ENCODE measurements at regions not wholly inside any gene's neighbourhood (a gene's known extent, or its start where the extent isn't known, plus 50 kb on each side); places are given as distances from the start of the nearest gene placed in this dataset.
"Not testable (repeated sequence)": the region's sequence is repeated elsewhere in the genome, so short reads cannot be mapped to it uniquely, and the experiment has no call there.

- H3K36me3 Mint-ChIP-seq (ENCODE audit: low read depth); intact Hi-C loops (cut with micrococcal nuclease); H3K4me3 Mint-ChIP-seq (ENCODE audit: low read depth); H3K4me1 Mint-ChIP-seq (ENCODE audit: low read depth); H3K9me3 Mint-ChIP-seq; H3K27ac Mint-ChIP-seq; DNase-seq (ENCODE audit: low spot score); H3K27me3 Mint-ChIP-seq (ENCODE audit: low read depth): not testable (repeated sequence)
These were observed 126.9 kb upstream of the NANOS1 start for GRCh38 chr10:118902656-118903055.

GRCh38 chr10:118903251-118903650 is 126.3 kb upstream of the NANOS1 start:
- no peaks in the 10 kb centered on the region for H3K36me3 Mint-ChIP-seq (ENCODE audit: low read depth)
- no peak overlapping the region for H3K27ac Mint-ChIP-seq
- H3K4me1 Mint-ChIP-seq (ENCODE audit: low read depth), result no peaks in the 10 kb centered on the region
- H3K9me3 Mint-ChIP-seq, result no peaks in the 10 kb centered on the region
- no peak for DNase-seq (ENCODE audit: low spot score)
- intact Hi-C loops (cut with micrococcal nuclease), result no loop called here
- H3K27me3 Mint-ChIP-seq (ENCODE audit: low read depth), result no peaks in the 10 kb centered on the region
- H3K4me3 Mint-ChIP-seq (ENCODE audit: low read depth), result no peak overlapping the region

- no peaks in the 10 kb centered on the region for H3K36me3 Mint-ChIP-seq (ENCODE audit: low read depth)
- H3K4me1 Mint-ChIP-seq (ENCODE audit: low read depth), result no peaks in the 10 kb centered on the region
- no peaks in the 10 kb centered on the region for H3K27me3 Mint-ChIP-seq (ENCODE audit: low read depth)
- no peaks in the 10 kb centered on the region for H3K9me3 Mint-ChIP-seq
- intact Hi-C loops (cut with micrococcal nuclease), result no loop called here
- no peak overlapping the region for H3K4me3 Mint-ChIP-seq (ENCODE audit: low read depth)
- no peak for DNase-seq (ENCODE audit: low spot score)
- H3K27ac Mint-ChIP-seq, result no peak overlapping the region
These were observed 125.8 kb upstream of the NANOS1 start for GRCh38 chr10:118903691-118904090.

GRCh38 chr10:118904286-118904685 is 125.2 kb upstream of the NANOS1 start:
- intact Hi-C loops (cut with micrococcal nuclease), result no loop called here
- Mint-ChIP-seq H3K9me3 (no peaks in the 10 kb centered on the region), H3K4me1 (ENCODE audit: low read depth) (no peaks in the 10 kb centered on the region), H3K4me3 (ENCODE audit: low read depth) (no peak overlapping the region), H3K36me3 (ENCODE audit: low read depth) (no peaks in the 10 kb centered on the region), H3K27ac (no peak overlapping the region), H3K27me3 (ENCODE audit: low read depth) (no peaks in the 10 kb centered on the region)
- DNase-seq (ENCODE audit: low spot score), result no peak

GRCh38 chr10:118907051-118907450 is 122.5 kb upstream of the NANOS1 start:
- no peaks in the 10 kb centered on the region for H3K9me3 Mint-ChIP-seq
- H3K27me3 Mint-ChIP-seq (ENCODE audit: low read depth), result no peaks in the 10 kb centered on the region
- H3K4me3 Mint-ChIP-seq (ENCODE audit: low read depth), result no peak overlapping the region
- intact Hi-C loops (cut with micrococcal nuclease), result no loop called here
- H3K27ac Mint-ChIP-seq, result no peak overlapping the region
- no peak for DNase-seq (ENCODE audit: low spot score)
- no peaks in the 10 kb centered on the region for H3K36me3 Mint-ChIP-seq (ENCODE audit: low read depth)
- no peaks in the 10 kb centered on the region for H3K4me1 Mint-ChIP-seq (ENCODE audit: low read depth)

GRCh38 chr10:118908557-118909256 is 120.8 kb upstream of the NANOS1 start:
- Mint-ChIP-seq H3K9me3 (no peaks in the 10 kb centered on the region), H3K36me3 (ENCODE audit: low read depth) (no peaks in the 10 kb centered on the region), H3K27me3 (ENCODE audit: low read depth) (peaks cover 2% of the 10 kb centered on the region), H3K4me1 (ENCODE audit: low read depth) (no peaks in the 10 kb centered on the region), H3K27ac (no peak overlapping the region), H3K4me3 (ENCODE audit: low read depth) (no peak overlapping the region)
- DNase-seq (ENCODE audit: low spot score), result no peak
- intact Hi-C loops (cut with micrococcal nuclease), result no loop called here

GRCh38 chr10:118910702-118911101 is 118.8 kb upstream of the NANOS1 start:
- intact Hi-C loops (cut with micrococcal nuclease), result no loop called here

GRCh38 chr10:118911363-118911762 is 118.2 kb upstream of the NANOS1 start:
- no peak for DNase-seq (ENCODE audit: low spot score)
- Mint-ChIP-seq H3K4me1 (ENCODE audit: low read depth) (no peaks in the 10 kb centered on the region), H3K4me3 (ENCODE audit: low read depth) (no peak overlapping the region), H3K27ac (no peak overlapping the region), H3K27me3 (ENCODE audit: low read depth) (peaks cover 2% of the 10 kb centered on the region), H3K9me3 (no peaks in the 10 kb centered on the region), H3K36me3 (ENCODE audit: low read depth) (no peaks in the 10 kb centered on the region)
- intact Hi-C loops (cut with micrococcal nuclease), result no loop called here

More at GRCh38 chr10:118910702-118911101, 118.8 kb upstream of the NANOS1 start:
- Mint-ChIP-seq H3K4me1 (ENCODE audit: low read depth) (no peaks in the 10 kb centered on the region), H3K27me3 (ENCODE audit: low read depth) (peaks cover 2% of the 10 kb centered on the region), H3K4me3 (ENCODE audit: low read depth) (no peak overlapping the region), H3K36me3 (ENCODE audit: low read depth) (no peaks in the 10 kb centered on the region), H3K9me3 (no peaks in the 10 kb centered on the region), H3K27ac (no peak overlapping the region)
- DNase-seq (ENCODE audit: low spot score), result no peak

- intact Hi-C loops (cut with micrococcal nuclease), result no loop called here
- H3K4me1 Mint-ChIP-seq (ENCODE audit: low read depth), result no peaks in the 10 kb centered on the region
These were observed 116.4 kb upstream of the NANOS1 start for GRCh38 chr10:118912961-118913600.

GRCh38 chr10:118913825-118914224 is 115.7 kb upstream of the NANOS1 start:
- intact Hi-C loops (cut with micrococcal nuclease), result no loop called here
- no peak overlapping the region for H3K4me3 Mint-ChIP-seq (ENCODE audit: low read depth)
- no peaks in the 10 kb centered on the region for H3K9me3 Mint-ChIP-seq
- no peak for DNase-seq (ENCODE audit: low spot score)
- no peaks in the 10 kb centered on the region for H3K4me1 Mint-ChIP-seq (ENCODE audit: low read depth)
- H3K27ac Mint-ChIP-seq, result no peak overlapping the region
- H3K27me3 Mint-ChIP-seq (ENCODE audit: low read depth), result peaks cover 2% of the 10 kb centered on the region
- no peaks in the 10 kb centered on the region for H3K36me3 Mint-ChIP-seq (ENCODE audit: low read depth)

More at GRCh38 chr10:118912961-118913600, 116.4 kb upstream of the NANOS1 start:
- DNase-seq (ENCODE audit: low spot score), result no peak
- no peaks in the 10 kb centered on the region for H3K9me3 Mint-ChIP-seq
- no peak overlapping the region for H3K27ac Mint-ChIP-seq
- peaks cover 2% of the 10 kb centered on the region for H3K27me3 Mint-ChIP-seq (ENCODE audit: low read depth)
- no peak overlapping the region for H3K4me3 Mint-ChIP-seq (ENCODE audit: low read depth)
- no peaks in the 10 kb centered on the region for H3K36me3 Mint-ChIP-seq (ENCODE audit: low read depth)

GRCh38 chr10:118914629-118915028 is 114.9 kb upstream of the NANOS1 start:
- peaks cover 2% of the 10 kb centered on the region for H3K27me3 Mint-ChIP-seq (ENCODE audit: low read depth)
- no peaks in the 10 kb centered on the region for H3K4me1 Mint-ChIP-seq (ENCODE audit: low read depth)
- H3K36me3 Mint-ChIP-seq (ENCODE audit: low read depth), result no peaks in the 10 kb centered on the region
- no peaks in the 10 kb centered on the region for H3K9me3 Mint-ChIP-seq
- no peak for DNase-seq (ENCODE audit: low spot score)
- intact Hi-C loops (cut with micrococcal nuclease), result no loop called here
- H3K27ac Mint-ChIP-seq, result no peak overlapping the region
- no peak overlapping the region for H3K4me3 Mint-ChIP-seq (ENCODE audit: low read depth)

- DNase-seq (ENCODE audit: low spot score), result no peak
- Mint-ChIP-seq H3K4me1 (ENCODE audit: low read depth) (no peaks in the 10 kb centered on the region), H3K4me3 (ENCODE audit: low read depth) (no peak overlapping the region), H3K27me3 (ENCODE audit: low read depth) (peaks cover 2% of the 10 kb centered on the region), H3K9me3 (no peaks in the 10 kb centered on the region), H3K36me3 (ENCODE audit: low read depth) (no peaks in the 10 kb centered on the region), H3K27ac (no peak overlapping the region)
- intact Hi-C loops (cut with micrococcal nuclease), result no loop called here
These were observed 114.4 kb upstream of the NANOS1 start for GRCh38 chr10:118915161-118915560.

- no peaks in the 10 kb centered on the region for H3K36me3 Mint-ChIP-seq (ENCODE audit: low read depth)
- no peak overlapping the region for H3K4me3 Mint-ChIP-seq (ENCODE audit: low read depth)
- no peaks in the 10 kb centered on the region for H3K9me3 Mint-ChIP-seq
- H3K27ac Mint-ChIP-seq, result no peak overlapping the region
- H3K4me1 Mint-ChIP-seq (ENCODE audit: low read depth), result no peaks in the 10 kb centered on the region
- DNase-seq (ENCODE audit: low spot score), result no peak
- intact Hi-C loops (cut with micrococcal nuclease), result no loop called here
- peaks cover 4% of the 10 kb centered on the region for H3K27me3 Mint-ChIP-seq (ENCODE audit: low read depth)
These were observed 112.7 kb upstream of the NANOS1 start for GRCh38 chr10:118916777-118917176.
